SK-N-MC (cell line): ENCODE measurements at regions not wholly inside any gene's neighbourhood (a gene's known extent, or its start where the extent isn't known, plus 50 kb on each side); places are given as distances from the start of the nearest gene placed in this dataset.

Experiments used
- EZH2 ChIP-seq: fragments of 200-600 bp; sonication (generic); IDR thresholded peaks from one replicate; pipeline ENCODE4 v1.6.1; 2017; ENCODE audit warnings: antibody characterized with exemption
- FOXP2 ChIP-seq: optimal IDR thresholded peaks from 2 replicates; pipeline ENCODE3; 2011; ENCODE audit warnings: mild to moderate bottlenecking, moderate library complexity; ENCODE audit not compliant: insufficient read depth; ENCODE audit errors: extremely low read length, control extremely low read depth
- POLR2AphosphoS5 ChIP-seq: IDR thresholded peaks from 2 replicates; pipeline ENCODE4 v1.6.1; 2012; ENCODE audit warnings: mild to moderate bottlenecking, low read depth, low read length, borderline replicate concordance

DNA sequence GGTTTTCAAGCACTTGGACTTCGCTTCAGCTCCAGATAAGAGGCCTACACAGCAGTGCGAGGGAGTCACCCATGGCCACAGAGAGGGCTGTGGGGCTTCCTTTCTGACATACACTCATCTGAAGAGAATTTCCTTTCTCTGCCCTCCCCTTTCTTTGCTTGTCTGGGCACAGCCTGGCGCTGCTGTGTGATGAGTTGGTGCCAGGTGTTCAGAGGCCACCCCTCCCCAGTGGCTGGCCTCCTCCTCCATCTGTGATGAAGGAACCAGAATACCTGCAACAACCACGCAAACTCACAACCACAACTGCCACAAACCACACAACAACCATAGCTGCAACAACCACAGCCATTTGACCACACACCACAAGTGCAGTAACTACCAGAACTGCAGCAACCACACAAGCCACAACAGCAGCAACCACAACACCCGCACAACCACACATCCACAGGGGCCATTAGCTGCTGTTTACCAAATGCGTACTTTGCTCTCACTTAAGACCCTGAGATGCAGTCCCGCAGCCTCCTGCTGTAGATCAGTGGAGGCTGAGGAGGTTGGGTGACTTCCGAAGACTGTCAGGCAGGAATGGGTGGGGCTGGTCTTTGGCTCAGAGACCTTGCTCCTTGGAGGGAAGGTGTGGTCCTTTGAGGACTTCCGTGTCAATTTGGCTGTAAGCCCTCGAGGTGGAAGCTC is 71.1 kb downstream of the IER5 start:
- no peak for TF ChIP-seq EZH2
- no peak for TF ChIP-seq POLR2AphosphoS5
- TF ChIP-seq FOXP2 = no peak
